Fibroblast of pulmonary artery (primary cell): ENCODE measurements at regions not wholly inside any gene's neighbourhood (a gene's known extent, or its start where the extent isn't known, plus 50 kb on each side); places are given as distances from the start of the nearest gene placed in this dataset.

ENCODE experiments used
- DNase-seq: peaks from one replicate; pipeline ENCODE4 v3.0.0-alpha.2; 2010; ENCODE audit warnings: low read depth
- H3K4me3 ChIP-seq: replicated peaks from 2 replicates; pipeline ENCODE4 v1.5.1; 2011; ENCODE audit warnings: low read depth, mild to moderate bottlenecking, control low read depth, low read length, moderate library complexity
- CTCF ChIP-seq: IDR thresholded peaks from 2 replicates; pipeline ENCODE4 v1.5.1; 2011; ENCODE audit warnings: mild to moderate bottlenecking, control low read depth, low read length, inconsistent platforms; ENCODE audit errors: missing control alignments

GRCh38 chr4:27930291-27930690 lies 1069.7 kb downstream of the STIM2 start:
- no peak overlapping the region for H3K4me3 ChIP-seq
- DNase-seq = no peak
- TF ChIP-seq CTCF = no peak

GRCh38 chr4:27930976-27931375 lies 1070.3 kb downstream of the STIM2 start:
- TF ChIP-seq CTCF = no peak
- no peak for DNase-seq
- H3K4me3 ChIP-seq = no peak overlapping the region

GRCh38 chr4:27931584-27931983 lies 1070.9 kb downstream of the STIM2 start:
- no peak overlapping the region for H3K4me3 ChIP-seq
- DNase-seq = no peak
- no peak for TF ChIP-seq CTCF

- no peak for TF ChIP-seq CTCF
- no peak overlapping the region for H3K4me3 ChIP-seq
- no peak for DNase-seq
Measured at GRCh38 chr4:27934871-27935270, 1074.2 kb downstream of the STIM2 start.

GRCh38 chr4:27946799-27947198 lies 1086.2 kb downstream of the STIM2 start:
- no peak for TF ChIP-seq CTCF
- no peak overlapping the region for H3K4me3 ChIP-seq
- DNase-seq = no peak

- DNase-seq = no peak
- no peak for TF ChIP-seq CTCF
- H3K4me3 ChIP-seq = no peak overlapping the region
Measured at GRCh38 chr4:27947302-27947701, 1086.7 kb downstream of the STIM2 start.

- no peak for DNase-seq
- H3K4me3 ChIP-seq = no peak overlapping the region
- no peak for TF ChIP-seq CTCF
Measured at GRCh38 chr4:27964095-27964494, 1103.5 kb downstream of the STIM2 start.
